A673 (cell line): ENCODE measurements at regions not wholly inside any gene's neighbourhood (a gene's known extent, or its start where the extent isn't known, plus 50 kb on each side); places are given as distances from the start of the nearest gene placed in this dataset.

Experiments used
- BruUV-seq: library from RNA; stranded (reverse); fragments of 400-500 nt; replicated peaks from 2 replicates; lab custom pipeline; 2021; lab: Mats Ljungman, UMichigan
- CTCF ChIA-PET: fragments of 300-600 bp; sonication (Branson Sonifier 250); formaldehyde crosslinking; loops from one replicate; lab custom pipeline; 2022; ENCODE audit warnings: antibody characterized with exemption; lab: Charles Lee
- POLR2A ChIA-PET: fragments of 300-600 bp; sonication (Branson Sonifier 250); formaldehyde crosslinking; loops from one replicate; lab custom pipeline; 2022; ENCODE audit warnings: antibody characterized with exemption; ENCODE audit not compliant: low non-redundant PET; lab: Charles Lee
- DNase-seq: peaks from one replicate; pipeline ENCODE4 v3.0.0-alpha.2; 2015; ENCODE audit warnings: low spot score
- H3K27ac ChIP-seq: fragments of 200-600 bp; sonication (generic); 2 replicates; pipeline ENCODE4 v1.5.1; 2016; ENCODE audit warnings: mixed run types, low read depth, mild to moderate bottlenecking, mixed read lengths, antibody characterized with exemption, low read length; ENCODE audit not compliant: poor library complexity, severe bottlenecking
- H3K27me3 ChIP-seq: fragments of 200-600 bp; sonication (generic); replicated peaks from 2 replicates; pipeline ENCODE4 v1.6.1; 2017; ENCODE audit warnings: mixed run types, low read depth, mild to moderate bottlenecking, mixed read lengths, antibody characterized with exemption, low read length; ENCODE audit not compliant: insufficient read depth, poor library complexity
- H3K36me3 ChIP-seq: fragments of 200-600 bp; sonication (generic); 2 replicates; pipeline ENCODE4 v1.6.1; 2016; ENCODE audit warnings: mixed run types, mild to moderate bottlenecking, mixed read lengths, antibody characterized with exemption, low read length; ENCODE audit not compliant: insufficient read depth, poor library complexity, severe bottlenecking
- H3K4me1 ChIP-seq: fragments of 200-600 bp; sonication (generic); 2 replicates; pipeline ENCODE4 v1.6.1; 2017; ENCODE audit warnings: mixed run types, mild to moderate bottlenecking, mixed read lengths, antibody characterized with exemption, low read length; ENCODE audit not compliant: insufficient read depth, poor library complexity, severe bottlenecking
- H3K4me3 ChIP-seq: fragments of 200-600 bp; sonication (generic); 2 replicates; pipeline ENCODE4 v1.5.1; 2016; ENCODE audit warnings: low read depth, mixed run types, mild to moderate bottlenecking, mixed read lengths, low read length; ENCODE audit not compliant: poor library complexity, severe bottlenecking
- H3K9me3 ChIP-seq: fragments of 200-600 bp; sonication (generic); 2 replicates; pipeline ENCODE4 v1.6.1; 2016; ENCODE audit warnings: mixed run types, low read depth, mild to moderate bottlenecking, mixed read lengths, antibody characterized with exemption, low read length; ENCODE audit not compliant: poor library complexity, severe bottlenecking
- EZH2 ChIP-seq: fragments of 200-600 bp; sonication (generic); IDR thresholded peaks from 2 replicates; pipeline ENCODE4 v1.6.1; 2017; ENCODE audit warnings: borderline replicate concordance, low read depth, mild to moderate bottlenecking, mixed read lengths, antibody characterized with exemption, low read length; ENCODE audit not compliant: poor library complexity, severe bottlenecking
- intact Hi-C: fragments of 100-400 bp; cut with micrococcal nuclease; formaldehyde crosslinking; loops from one replicate; pipeline ENCODE4 v1.10.0; 2022; ENCODE audit not compliant: unreplicated experiment
- TF ChIP-seq, protein P1 (sequence below): fragments of 300-800, 200-600 bp; sonication (generic); conservative IDR thresholded peaks from 2 replicates; pipeline ENCODE4 v1.5.1; 2017; ENCODE audit warnings: low read depth, mild to moderate bottlenecking, antibody characterized with exemption, low read length, moderate library complexity, mixed read lengths

DNA sequence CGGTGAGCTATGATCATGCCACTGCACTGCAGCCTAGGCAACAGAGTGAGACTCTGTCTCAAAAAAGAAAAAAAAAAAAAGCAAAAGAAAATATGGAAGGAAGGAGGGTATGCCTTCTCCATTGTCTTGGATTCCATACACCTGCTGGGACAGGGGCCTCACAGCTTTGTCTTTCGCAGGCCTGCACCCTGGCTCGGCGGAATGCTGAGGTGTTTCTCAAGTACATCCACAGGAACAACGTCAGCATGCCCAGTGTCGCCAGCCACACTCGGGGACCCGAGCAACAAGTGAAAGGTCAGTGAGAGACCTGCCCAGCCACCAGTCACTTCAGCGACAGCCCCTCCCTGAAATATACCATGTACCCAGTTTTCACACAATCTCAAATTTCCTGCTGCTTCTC lies 288.5 kb upstream of the UMPS start:
- H3K36me3 ChIP-seq = no peaks in the 10 kb centered on the region
- no peaks in the 10 kb centered on the region for H3K27me3 ChIP-seq
- H3K4me1 ChIP-seq = no peaks in the 10 kb centered on the region
- intact Hi-C loops = no loop called here
- CTCF ChIA-PET = no interaction called here
- H3K27ac ChIP-seq = no peak overlapping the region
- no peak overlapping the region for H3K4me3 ChIP-seq
- H3K9me3 ChIP-seq = no peaks in the 10 kb centered on the region
- TF ChIP-seq, protein P1, sequence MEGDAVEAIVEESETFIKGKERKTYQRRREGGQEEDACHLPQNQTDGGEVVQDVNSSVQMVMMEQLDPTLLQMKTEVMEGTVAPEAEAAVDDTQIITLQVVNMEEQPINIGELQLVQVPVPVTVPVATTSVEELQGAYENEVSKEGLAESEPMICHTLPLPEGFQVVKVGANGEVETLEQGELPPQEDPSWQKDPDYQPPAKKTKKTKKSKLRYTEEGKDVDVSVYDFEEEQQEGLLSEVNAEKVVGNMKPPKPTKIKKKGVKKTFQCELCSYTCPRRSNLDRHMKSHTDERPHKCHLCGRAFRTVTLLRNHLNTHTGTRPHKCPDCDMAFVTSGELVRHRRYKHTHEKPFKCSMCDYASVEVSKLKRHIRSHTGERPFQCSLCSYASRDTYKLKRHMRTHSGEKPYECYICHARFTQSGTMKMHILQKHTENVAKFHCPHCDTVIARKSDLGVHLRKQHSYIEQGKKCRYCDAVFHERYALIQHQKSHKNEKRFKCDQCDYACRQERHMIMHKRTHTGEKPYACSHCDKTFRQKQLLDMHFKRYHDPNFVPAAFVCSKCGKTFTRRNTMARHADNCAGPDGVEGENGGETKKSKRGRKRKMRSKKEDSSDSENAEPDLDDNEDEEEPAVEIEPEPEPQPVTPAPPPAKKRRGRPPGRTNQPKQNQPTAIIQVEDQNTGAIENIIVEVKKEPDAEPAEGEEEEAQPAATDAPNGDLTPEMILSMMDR = no peak
- TF ChIP-seq EZH2 = no peak
- no TSS peak for BruUV-seq
- DNase-seq = no peak
- POLR2A ChIA-PET = no interaction called here

- no TSS peak for BruUV-seq
- H3K36me3 ChIP-seq = no peaks in the 10 kb centered on the region
- intact Hi-C loops = no loop called here
- no peaks in the 10 kb centered on the region for H3K27me3 ChIP-seq
- no peak for DNase-seq
- no peak overlapping the region for H3K4me3 ChIP-seq
- TF ChIP-seq EZH2 = no peak
- TF ChIP-seq, protein P1 = no peak
- ChIA-PET CTCF (no interaction called here), POLR2A (no interaction called here)
- H3K9me3 ChIP-seq = no peaks in the 10 kb centered on the region
- H3K27ac ChIP-seq = no peak overlapping the region
- no peaks in the 10 kb centered on the region for H3K4me1 ChIP-seq
Observed at GRCh38 chr3:124442463-124442862, 287.8 kb upstream of the UMPS start.

- no peak for DNase-seq
- ChIA-PET POLR2A (interaction anchor here (0.9 kb wide), 1 partner anchor 14 kb away, joined by 5 read pairs; no protein-coding TSS in a partner anchor), CTCF (no interaction called here)
- no peak overlapping the region for H3K4me3 ChIP-seq
- no peaks in the 10 kb centered on the region for H3K4me1 ChIP-seq
- H3K36me3 ChIP-seq = no peaks in the 10 kb centered on the region
- no peaks in the 10 kb centered on the region for H3K9me3 ChIP-seq
- no TSS peak for BruUV-seq
- no peak overlapping the region for H3K27ac ChIP-seq
- intact Hi-C loops = no loop called here
- TF ChIP-seq, protein P1 = no peak
- TF ChIP-seq EZH2 = no peak
- no peaks in the 10 kb centered on the region for H3K27me3 ChIP-seq
Observed at GRCh38 chr3:124443446-124443845, 286.8 kb upstream of the UMPS start.
